ENCODE measurements at regions not wholly inside any gene's neighbourhood (a gene's known extent, or its start where the extent isn't known, plus 50 kb on each side); places are given as distances from the start of the nearest gene placed in this dataset.

DNA sequence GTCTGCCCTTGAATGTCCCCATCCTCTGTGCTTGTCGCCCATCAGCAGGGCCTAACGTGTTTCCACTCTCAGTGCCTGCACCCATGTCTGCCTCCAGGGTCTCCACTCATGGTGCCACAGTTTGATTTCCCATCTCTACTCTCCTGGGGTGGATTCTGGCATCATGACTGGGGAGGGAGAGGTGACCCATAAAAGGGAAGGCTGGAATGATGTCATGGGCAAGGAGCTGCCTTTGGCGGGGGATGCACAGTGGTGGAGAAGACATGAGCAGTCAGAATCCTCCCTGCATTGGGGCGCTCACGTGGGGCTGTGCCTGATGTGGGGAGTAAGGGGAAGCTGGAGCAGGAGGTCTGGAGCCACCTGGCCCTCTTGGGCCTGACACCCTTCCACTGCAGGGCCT lies 100.9 kb downstream of the USP22 start:
- TF ChIP-seq, protein P1, sequence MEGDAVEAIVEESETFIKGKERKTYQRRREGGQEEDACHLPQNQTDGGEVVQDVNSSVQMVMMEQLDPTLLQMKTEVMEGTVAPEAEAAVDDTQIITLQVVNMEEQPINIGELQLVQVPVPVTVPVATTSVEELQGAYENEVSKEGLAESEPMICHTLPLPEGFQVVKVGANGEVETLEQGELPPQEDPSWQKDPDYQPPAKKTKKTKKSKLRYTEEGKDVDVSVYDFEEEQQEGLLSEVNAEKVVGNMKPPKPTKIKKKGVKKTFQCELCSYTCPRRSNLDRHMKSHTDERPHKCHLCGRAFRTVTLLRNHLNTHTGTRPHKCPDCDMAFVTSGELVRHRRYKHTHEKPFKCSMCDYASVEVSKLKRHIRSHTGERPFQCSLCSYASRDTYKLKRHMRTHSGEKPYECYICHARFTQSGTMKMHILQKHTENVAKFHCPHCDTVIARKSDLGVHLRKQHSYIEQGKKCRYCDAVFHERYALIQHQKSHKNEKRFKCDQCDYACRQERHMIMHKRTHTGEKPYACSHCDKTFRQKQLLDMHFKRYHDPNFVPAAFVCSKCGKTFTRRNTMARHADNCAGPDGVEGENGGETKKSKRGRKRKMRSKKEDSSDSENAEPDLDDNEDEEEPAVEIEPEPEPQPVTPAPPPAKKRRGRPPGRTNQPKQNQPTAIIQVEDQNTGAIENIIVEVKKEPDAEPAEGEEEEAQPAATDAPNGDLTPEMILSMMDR (IDR thresholded peaks at IDR 0.05): no peak
- TF ChIP-seq POLR2A (IDR thresholded peaks at IDR 0.05) (no peak), EP300 (IDR thresholded peaks at IDR 0.05) (no peak)
